ENCODE measurements at regions not wholly inside any gene's neighbourhood (a gene's known extent, or its start where the extent isn't known, plus 50 kb on each side); places are given as distances from the start of the nearest gene placed in this dataset.

DNA sequence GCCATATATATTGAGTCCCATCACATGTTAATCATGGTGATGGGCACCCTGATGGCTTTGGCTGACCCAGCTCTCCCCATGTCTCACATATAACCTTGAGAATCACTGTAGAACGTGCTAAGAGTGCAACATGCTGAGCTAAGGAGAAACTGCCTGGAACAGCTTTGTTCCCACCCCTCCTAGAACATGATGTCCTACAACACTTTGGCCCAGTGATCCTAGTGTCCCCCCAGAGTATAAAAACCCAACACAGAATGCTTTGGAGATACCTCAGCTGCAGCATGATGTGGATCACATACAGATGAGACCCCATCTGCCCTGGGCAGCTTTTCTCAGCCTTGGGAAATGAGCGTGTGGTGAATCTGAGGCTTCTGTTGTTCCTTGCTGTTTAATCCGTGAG is 343.5 kb downstream of the NFIB start:
- FAIRE-seq = no peak
- H3K27me3 ChIP-seq (ENCODE audit: control insufficient read depth, extremely low read depth, insufficient read depth, low read length) = no peaks in the 10 kb centered on the region

DNA sequence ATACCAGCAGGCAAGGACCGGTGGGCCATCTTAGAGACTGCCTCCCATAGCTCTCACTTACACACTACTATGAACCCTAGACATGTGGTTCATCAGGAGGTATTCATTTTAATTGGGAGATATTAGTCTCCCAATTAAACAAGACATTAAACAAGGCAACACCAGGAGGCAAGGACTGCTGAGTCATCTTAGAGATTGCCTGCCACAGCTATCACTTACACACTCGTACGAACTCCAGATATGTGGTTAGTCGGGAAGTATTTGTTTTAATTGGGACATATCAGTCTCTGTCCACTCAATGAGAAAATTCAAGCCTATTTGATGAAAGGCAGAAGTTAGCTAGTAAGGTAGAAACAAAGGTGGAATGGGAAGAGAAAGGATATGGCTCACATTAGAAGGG is 343.9 kb downstream of the NFIB start:
- no peak for TF ChIP-seq EZH2 (IDR thresholded peaks at IDR 0.05; ENCODE audit: low read length)
- TF ChIP-seq, protein P1, sequence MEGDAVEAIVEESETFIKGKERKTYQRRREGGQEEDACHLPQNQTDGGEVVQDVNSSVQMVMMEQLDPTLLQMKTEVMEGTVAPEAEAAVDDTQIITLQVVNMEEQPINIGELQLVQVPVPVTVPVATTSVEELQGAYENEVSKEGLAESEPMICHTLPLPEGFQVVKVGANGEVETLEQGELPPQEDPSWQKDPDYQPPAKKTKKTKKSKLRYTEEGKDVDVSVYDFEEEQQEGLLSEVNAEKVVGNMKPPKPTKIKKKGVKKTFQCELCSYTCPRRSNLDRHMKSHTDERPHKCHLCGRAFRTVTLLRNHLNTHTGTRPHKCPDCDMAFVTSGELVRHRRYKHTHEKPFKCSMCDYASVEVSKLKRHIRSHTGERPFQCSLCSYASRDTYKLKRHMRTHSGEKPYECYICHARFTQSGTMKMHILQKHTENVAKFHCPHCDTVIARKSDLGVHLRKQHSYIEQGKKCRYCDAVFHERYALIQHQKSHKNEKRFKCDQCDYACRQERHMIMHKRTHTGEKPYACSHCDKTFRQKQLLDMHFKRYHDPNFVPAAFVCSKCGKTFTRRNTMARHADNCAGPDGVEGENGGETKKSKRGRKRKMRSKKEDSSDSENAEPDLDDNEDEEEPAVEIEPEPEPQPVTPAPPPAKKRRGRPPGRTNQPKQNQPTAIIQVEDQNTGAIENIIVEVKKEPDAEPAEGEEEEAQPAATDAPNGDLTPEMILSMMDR (optimal IDR thresholded peaks at IDR 0.05 in 1 of 3, IDR thresholded peaks at IDR 0.05 in 1 of 3, conservative IDR thresholded peaks at IDR 0.05 in 1 of 3; ENCODE audit: extremely low read depth in 1 of 3, insufficient read depth in 2 of 3, low read length in 3 of 3) = no peak
- Histone ChIP-seq H3K4me3 (ENCODE audit: control insufficient read depth in 2 of 3, extremely low read depth in 1 of 3, insufficient read depth in 2 of 3, low read depth in 1 of 3, low read length in 3 of 3) (no peak overlapping the region), H3K9ac (ENCODE audit: control insufficient read depth, extremely low read depth, insufficient read depth, low read length) (no peak overlapping the region), H4K20me1 (ENCODE audit: control insufficient read depth, extremely low read depth, insufficient read depth, low read length) (no peaks in the 10 kb centered on the region), H3K79me2 (ENCODE audit: control insufficient read depth, insufficient read depth, low read length) (no peaks in the 10 kb centered on the region), H3K4me1 (ENCODE audit: control insufficient read depth, extremely low read depth, insufficient read depth, low read length) (no peaks in the 10 kb centered on the region), H3K9me1 (ENCODE audit: control insufficient read depth, extremely low read depth, insufficient read depth, low read length) (no peaks in the 10 kb centered on the region), H3K9me3 (ENCODE audit: control insufficient read depth, low read depth, low read length) (no peaks in the 10 kb centered on the region), H3K4me2 (ENCODE audit: control insufficient read depth, extremely low read depth, insufficient read depth, low read depth, low read length) (no peak overlapping the region), H3K27ac (ENCODE audit: control insufficient read depth, insufficient read depth, low read length) (no peak overlapping the region), H3K36me3 (ENCODE audit: control insufficient read depth in 2 of 2, extremely low read depth in 1 of 2, insufficient read depth in 2 of 2, low read length in 2 of 2) (no peaks in the 10 kb centered on the region), H2AFZ (ENCODE audit: control insufficient read depth, low read length) (no peak overlapping the region), H3K27me3 (ENCODE audit: control insufficient read depth, extremely low read depth, insufficient read depth, low read length) (no peaks in the 10 kb centered on the region)
- dilution Hi-C loops (cut with MboI; ENCODE audit: extremely low pct_ligation_motif_present, low sequenced_read_pairs) = no loop called here
- no peak for DNase-seq (ENCODE audit: low read depth, low spot score)
- FAIRE-seq = peak; percentile 17

More for the DNA sequence above, 343.5 kb downstream of the NFIB start:
- H3K4me1 ChIP-seq (ENCODE audit: control insufficient read depth, extremely low read depth, insufficient read depth, low read length) = no peaks in the 10 kb centered on the region
- DNase-seq (ENCODE audit: low read depth, low spot score) = no peak
- H3K79me2 ChIP-seq (ENCODE audit: control insufficient read depth, insufficient read depth, low read length) = no peaks in the 10 kb centered on the region
- H3K9me3 ChIP-seq (ENCODE audit: control insufficient read depth, low read depth, low read length) = no peaks in the 10 kb centered on the region
- no peak overlapping the region for H3K4me2 ChIP-seq (ENCODE audit: control insufficient read depth, extremely low read depth, insufficient read depth, low read depth, low read length)
- H2AFZ ChIP-seq (ENCODE audit: control insufficient read depth, low read length) = no peak overlapping the region
- no peaks in the 10 kb centered on the region for H4K20me1 ChIP-seq (ENCODE audit: control insufficient read depth, extremely low read depth, insufficient read depth, low read length)
- H3K36me3 ChIP-seq (ENCODE audit: control insufficient read depth in 2 of 2, extremely low read depth in 1 of 2, insufficient read depth in 2 of 2, low read length in 2 of 2) = no peaks in the 10 kb centered on the region
- no peak overlapping the region for H3K27ac ChIP-seq (ENCODE audit: control insufficient read depth, insufficient read depth, low read length)
- dilution Hi-C loops (cut with MboI; ENCODE audit: extremely low pct_ligation_motif_present, low sequenced_read_pairs) = no loop called here
- H3K9me1 ChIP-seq (ENCODE audit: control insufficient read depth, extremely low read depth, insufficient read depth, low read length) = no peaks in the 10 kb centered on the region
- H3K4me3 ChIP-seq (ENCODE audit: control insufficient read depth in 2 of 3, extremely low read depth in 1 of 3, insufficient read depth in 2 of 3, low read depth in 1 of 3, low read length in 3 of 3) = no peak overlapping the region
- TF ChIP-seq EZH2 (IDR thresholded peaks at IDR 0.05; ENCODE audit: low read length) = no peak
- TF ChIP-seq, protein P1 (optimal IDR thresholded peaks at IDR 0.05 in 1 of 3, IDR thresholded peaks at IDR 0.05 in 1 of 3, conservative IDR thresholded peaks at IDR 0.05 in 1 of 3; ENCODE audit: extremely low read depth in 1 of 3, insufficient read depth in 2 of 3, low read length in 3 of 3) = no peak
- H3K9ac ChIP-seq (ENCODE audit: control insufficient read depth, extremely low read depth, insufficient read depth, low read length) = no peak overlapping the region

All from keratinocyte (primary cell).